HCT116 (cell line): ENCODE measurements at regions not wholly inside any gene's neighbourhood (a gene's known extent, or its start where the extent isn't known, plus 50 kb on each side); places are given as distances from the start of the nearest gene placed in this dataset.

ENCODE experiments used
- ATAC-seq: fragments of 200-7000 bp; cut with Tn5 transposase; 2 replicates; pipeline ENCODE4 v1.9.1; 2020; ENCODE audit warnings: mild to moderate bottlenecking, moderate library complexity
- BruUV-seq: library from RNA; stranded (reverse); fragments of 400-500 nt; replicated peaks from 2 replicates; lab custom pipeline; 2021; lab: Mats Ljungman, UMichigan
- CTCF ChIA-PET: fragments of 300-600 bp; sonication (Branson Sonifier 250); formaldehyde crosslinking; loops from one replicate; lab custom pipeline; 2021; ENCODE audit warnings: antibody characterized with exemption; lab: Charles Lee
- POLR2A ChIA-PET: fragments of 300-600, 350-600 bp; sonication (Branson Sonifier 250); formaldehyde crosslinking; loops from one replicate; lab custom pipeline; 2021; ENCODE audit warnings: antibody characterized with exemption; lab: Charles Lee
- RAD21 ChIA-PET, 2 experiments: fragments of 300-600 bp; sonication (Branson Sonifier 250); formaldehyde crosslinking; loops; one replicate each; lab custom pipeline; 2023; ENCODE audit warnings: low total read pairs in 2 of 2; ENCODE audit not compliant: uncharacterized antibody in 2 of 2, unreplicated experiment in 2 of 2, low non-redundant PET in 1 of 2; lab: Charles Lee
- DNase-seq: peaks from one replicate; pipeline ENCODE4 v3.0.0-alpha.2; 2010; ENCODE audit warnings: low read depth, low spot score
- H2AFZ ChIP-seq: fragments of 200-600 bp; shearing (Covaris generic), sonication (generic); 2 replicates; pipeline ENCODE4 v1.6.1; 2017; ENCODE audit warnings: low read depth, mixed run types, mixed read lengths, antibody characterized with exemption, low read length; ENCODE audit not compliant: poor library complexity, severe bottlenecking
- H3K27ac ChIP-seq: 2 replicates; pipeline ENCODE4 v1.5.1; 2012; ENCODE audit warnings: low read depth, low read length
- H3K27me3 ChIP-seq: fragments of 200-600 bp; sonication (generic); 2 replicates; pipeline ENCODE4 v1.6.1; 2016; ENCODE audit warnings: mixed run types, low read length, mixed read lengths; ENCODE audit not compliant: insufficient read depth
- H3K36me3 ChIP-seq, 2 experiments: fragments of 200-500 bp in 1 of 2; fragments of 200-600 bp in 1 of 2; sonication (Bioruptor generic) in 1 of 2; sonication (generic) in 1 of 2; 2 replicates each; pipeline versions ENCODE4 v1.5.1 to v1.6.1; 2014 to 2016; ENCODE audit warnings: low read length in 2 of 2, inconsistent platforms in 1 of 2, mixed read lengths in 1 of 2, mixed run types in 1 of 2; ENCODE audit not compliant: insufficient read depth in 2 of 2, control insufficient read depth in 1 of 2
- H3K4me1 ChIP-seq, 2 experiments: fragments of 200-600 bp in 1 of 2; sonication (generic) in 1 of 2; 2 replicates each; pipeline versions ENCODE4 v1.5.1 to v1.6.1; 2012 to 2017; ENCODE audit warnings: low read length in 2 of 2, inconsistent platforms in 1 of 2, mild to moderate bottlenecking in 1 of 2, mixed read lengths in 1 of 2, mixed run types in 1 of 2, moderate library complexity in 1 of 2; ENCODE audit not compliant: insufficient read depth in 2 of 2, control insufficient read depth in 1 of 2
- H3K4me2 ChIP-seq: fragments of 200-600 bp; sonication (generic); 2 replicates; pipeline ENCODE4 v1.6.1; 2017; ENCODE audit warnings: mixed run types, low read length, mixed read lengths
- H3K4me3 ChIP-seq, 2 experiments: fragments of 200-600 bp in 1 of 2; sonication (generic) in 1 of 2; replicated peaks in 1 of 2; 2 replicates each; pipeline ENCODE4 v1.5.1; 2011 to 2016; ENCODE audit warnings: low read length in 2 of 2, control low read depth in 1 of 2, low read depth in 1 of 2, mild to moderate bottlenecking in 1 of 2, mixed read lengths in 1 of 2, mixed run types in 1 of 2
- H3K79me2 ChIP-seq: fragments of 200-600 bp; sonication (generic); 2 replicates; pipeline ENCODE4 v1.6.1; 2017; ENCODE audit warnings: mild to moderate bottlenecking, mixed run types, low read length, moderate library complexity, mixed read lengths; ENCODE audit not compliant: insufficient read depth
- H3K9ac ChIP-seq: fragments of 200-600 bp; sonication (generic); 2 replicates; pipeline ENCODE4 v1.6.1; 2016; ENCODE audit warnings: low read length, mixed read lengths
- H3K9me2 ChIP-seq: fragments of 200-600 bp; sonication (generic), shearing (Covaris generic); 2 replicates; pipeline ENCODE4 v1.6.1; 2017; ENCODE audit warnings: mixed run types, mild to moderate bottlenecking, moderate library complexity; ENCODE audit not compliant: insufficient read depth
- H3K9me3 ChIP-seq, 2 experiments: fragments of 200-500 bp in 1 of 2; fragments of 200-600 bp in 1 of 2; sonication (Bioruptor generic) in 1 of 2; sonication (generic) in 1 of 2; 2 replicates each; pipeline ENCODE4 v1.6.1; 2014 to 2017; ENCODE audit warnings: low read length in 2 of 2, mixed read lengths in 2 of 2, inconsistent platforms in 1 of 2, low read depth in 1 of 2, mild to moderate bottlenecking in 1 of 2, mixed run types in 1 of 2, moderate library complexity in 1 of 2; ENCODE audit not compliant: control insufficient read depth in 1 of 2, insufficient read depth in 1 of 2
- H4K20me1 ChIP-seq: fragments of 200-600 bp; sonication (generic), shearing (Covaris generic); 2 replicates; pipeline ENCODE4 v1.6.1; 2017; ENCODE audit warnings: mixed run types, mild to moderate bottlenecking, moderate library complexity; ENCODE audit not compliant: insufficient read depth
- CBX3 ChIP-seq: IDR thresholded peaks from 2 replicates; pipeline ENCODE4 v1.6.1; 2012; ENCODE audit warnings: low read depth
- EGR1 ChIP-seq: IDR thresholded peaks from 2 replicates; pipeline ENCODE4 v1.6.1; 2012; ENCODE audit warnings: low read depth
- EZH2 ChIP-seq: fragments of 200-600 bp; sonication (generic); IDR thresholded peaks from 2 replicates; pipeline ENCODE4 v1.6.1; 2017; ENCODE audit warnings: antibody characterized with exemption, mixed run types
- EZH2phosphoT487 ChIP-seq: fragments of 200-600 bp; IDR thresholded peaks from 2 replicates; pipeline ENCODE4 v1.6.1; 2018; ENCODE audit warnings: antibody characterized with exemption, borderline replicate concordance
- FOSL1 ChIP-seq: IDR thresholded peaks from 2 replicates; pipeline ENCODE4 v1.6.1; 2012; ENCODE audit warnings: low read depth
- MAX ChIP-seq: IDR thresholded peaks from 2 replicates; pipeline ENCODE4 v1.6.1; 2012
- REST ChIP-seq: IDR thresholded peaks from 2 replicates; pipeline ENCODE4 v1.6.1; 2012; ENCODE audit warnings: low read depth
- SIN3A ChIP-seq: IDR thresholded peaks from 2 replicates; pipeline ENCODE4 v1.6.1; 2012; ENCODE audit warnings: low read depth
- SRF ChIP-seq: IDR thresholded peaks from 2 replicates; pipeline ENCODE4 v1.6.1; 2012; ENCODE audit warnings: low read depth
- YY1 ChIP-seq: IDR thresholded peaks from 2 replicates; pipeline ENCODE4 v1.6.1; 2011; ENCODE audit warnings: low read length, low read depth, moderate library complexity, mild to moderate bottlenecking; ENCODE audit not compliant: insufficient replicate concordance; ENCODE audit errors: extremely low read depth
- ZBTB33 ChIP-seq: IDR thresholded peaks from 2 replicates; pipeline ENCODE4 v1.6.1; 2011; ENCODE audit warnings: mild to moderate bottlenecking, low read length, moderate library complexity; ENCODE audit not compliant: insufficient replicate concordance; ENCODE audit errors: extremely low read depth
- ZFX ChIP-seq: fragments of 450-650 bp; IDR thresholded peaks from 2 replicates; pipeline ENCODE4 v1.6.1; 2017
- ZNF274 ChIP-seq: fragments of 200-500 bp; sonication (Bioruptor generic); IDR thresholded peaks from 2 replicates; pipeline ENCODE4 v1.6.1; 2014; ENCODE audit warnings: mild to moderate bottlenecking, low read depth, low read length, inconsistent platforms
- intact Hi-C: fragments of 100-400 bp; cut with micrococcal nuclease; formaldehyde crosslinking; loops from 2 replicates; pipeline ENCODE4 v1.10.0; 2022

GRCh38 chr10:89861199-89861573 is 159.8 kb downstream of the KIF20B start:
- BruUV-seq: no TSS peak
- Histone ChIP-seq H3K4me2 (peak overlapping the region; percentile 68), H3K9ac (no peak overlapping the region), H2AFZ (peak overlapping the region; percentile 95), H3K36me3 (no peaks in the 10 kb centered on the region)
- RAD21 ChIA-PET: no interaction called here
- no peak for TF ChIP-seq EZH2phosphoT487
- TF ChIP-seq ZNF274: no peak
- TF ChIP-seq, all 23 proteins: peak for 0
- H3K9me3 ChIP-seq: no peaks in the 10 kb centered on the region
- H3K9me2 ChIP-seq: no peaks in the 10 kb centered on the region
- ChIA-PET CTCF (no interaction called here), POLR2A (no interaction called here)
- intact Hi-C loops: no loop called here
- H3K27ac ChIP-seq: peak overlapping the region; percentile 88
- no peaks in the 10 kb centered on the region for H4K20me1 ChIP-seq
- ATAC-seq (no peak), DNase-seq (no peak)
- no peaks in the 10 kb centered on the region for H3K79me2 ChIP-seq
- H3K4me3 ChIP-seq: no peak overlapping the region
- H3K4me1 ChIP-seq: peaks cover 24 to 29% of the 10 kb centered on the region in 2 experiments
- H3K27me3 ChIP-seq: no peaks in the 10 kb centered on the region

GRCh38 chr10:89861584-89862301 is 160.4 kb downstream of the KIF20B start:
- BruUV-seq: no TSS peak
- ChIA-PET CTCF (interaction anchor here (0.8 kb wide), 1 partner anchor 8 kb away, joined by 3 read pairs; no protein-coding TSS in a partner anchor), RAD21 (no interaction called here)
- TF ChIP-seq FOSL1: peak; percentile 85
- no peak for TF ChIP-seq ZBTB33
- TF ChIP-seq ZNF274: no peak
- no peak for TF ChIP-seq REST
- no peak for TF ChIP-seq ZFX
- no peak for TF ChIP-seq SRF
- no peak for TF ChIP-seq EZH2
- TF ChIP-seq CBX3: peak; percentile 86; the same call in 1 of the 2 replicates
- TF ChIP-seq MAX: peak; percentile 44; the same call in 1 of the 2 replicates
- TF ChIP-seq SIN3A: 0 out of 2 replicates have a peak, but pooled peaks have one; percentile 27
- TF ChIP-seq EGR1: no peak
- no peak for TF ChIP-seq EZH2phosphoT487
- no peak for TF ChIP-seq YY1

More at GRCh38 chr10:89861584-89862301, 160.4 kb downstream of the KIF20B start:
- DNase-seq: peak; percentile 40
- POLR2A ChIA-PET: no interaction called here
- intact Hi-C loops: no loop called here
- Histone ChIP-seq H3K4me3 (no peak overlapping the region), H2AFZ (peak overlapping the region; percentile 65), H3K9ac (no peak overlapping the region), H3K9me3 (no peaks in the 10 kb centered on the region), H3K79me2 (no peaks in the 10 kb centered on the region), H4K20me1 (no peaks in the 10 kb centered on the region), H3K4me2 (peak overlapping the region; percentile 68), H3K36me3 (no peaks in the 10 kb centered on the region), H3K27me3 (no peaks in the 10 kb centered on the region), H3K27ac (peak overlapping the region; percentile 88), H3K9me2 (no peaks in the 10 kb centered on the region), H3K4me1 (peaks cover 24 to 29% of the 10 kb centered on the region in 2 experiments)
- ATAC-seq: peak; percentile 88
